ENCODE measurements at regions not wholly inside any gene's neighbourhood (a gene's known extent, or its start where the extent isn't known, plus 50 kb on each side); places are given as distances from the start of the nearest gene placed in this dataset.
"Not testable (repeated sequence)": the region's sequence is repeated elsewhere in the genome, so short reads cannot be mapped to it uniquely, and the experiment has no call there.

- Histone ChIP-seq H3K79me2 (replicated peaks; ENCODE audit: insufficient read depth, low read length) (no peaks in the 10 kb centered on the region), H3F3A (ENCODE audit: insufficient read depth, low read length, poor library complexity, severe bottlenecking) (no peaks in the 10 kb centered on the region), H3K9me2 (ENCODE audit: insufficient read depth, low read length) (no peaks in the 10 kb centered on the region), H3K4me2 (ENCODE audit: low read length) (no peak overlapping the region), H3K27ac (ENCODE audit: low read length) (no peak overlapping the region), H2AFZ (ENCODE audit: low read depth, low read length) (no peak overlapping the region), H3K36me3 (ENCODE audit: insufficient read depth, low read length) (no peaks in the 10 kb centered on the region), H3K9me3 (ENCODE audit: low read length) (peaks cover 8% of the 10 kb centered on the region), H3K4me3 (ENCODE audit: low read length) (no peak overlapping the region), H3K9ac (ENCODE audit: low read length) (no peak overlapping the region), H4K20me1 (ENCODE audit: insufficient read depth) (no peaks in the 10 kb centered on the region), H3K27me3 (ENCODE audit: insufficient read depth, low read depth, low read length) (no peaks in the 10 kb centered on the region)
- no peak for TF ChIP-seq REST (IDR thresholded peaks at IDR 0.05; ENCODE audit: borderline replicate concordance)
- TF ChIP-seq CTCF (IDR thresholded peaks at IDR 0.05; ENCODE audit: poor library complexity, severe bottlenecking) = no peak
- no peak for TF ChIP-seq POLR2AphosphoS5 (IDR thresholded peaks at IDR 0.05)
- TF ChIP-seq EP300 (conservative IDR thresholded peaks at IDR 0.05; ENCODE audit: poor library complexity, severe bottlenecking) = no peak
- TF ChIP-seq SMC3 (conservative IDR thresholded peaks at IDR 0.05; ENCODE audit: poor library complexity) = no peak
- no peak for TF ChIP-seq MXI1 (conservative IDR thresholded peaks at IDR 0.05; ENCODE audit: poor library complexity, severe bottlenecking)
Observed at GRCh38 chr3:6025032-6025431, 835.9 kb upstream of the GRM7 start.

GRCh38 chr3:6030648-6031047 lies 830.3 kb upstream of the GRM7 start:
- H3K9me3 ChIP-seq (ENCODE audit: low read length); H3K27me3 ChIP-seq (ENCODE audit: insufficient read depth, low read depth, low read length): not testable (repeated sequence)

GRCh38 chr3:6035626-6036025 lies 825.3 kb upstream of the GRM7 start:
- TF ChIP-seq SMC3 (conservative IDR thresholded peaks at IDR 0.05; ENCODE audit: poor library complexity) (no peak), POLR2AphosphoS5 (IDR thresholded peaks at IDR 0.05) (no peak), MXI1 (conservative IDR thresholded peaks at IDR 0.05; ENCODE audit: poor library complexity, severe bottlenecking) (no peak), EZH2 (IDR thresholded peaks at IDR 0.05; ENCODE audit: borderline replicate concordance, insufficient read depth, low read length, poor library complexity, severe bottlenecking) (no peak), EP300 (conservative IDR thresholded peaks at IDR 0.05; ENCODE audit: poor library complexity, severe bottlenecking) (no peak), RAD21 (conservative IDR thresholded peaks at IDR 0.05) (no peak), REST (IDR thresholded peaks at IDR 0.05; ENCODE audit: borderline replicate concordance) (no peak), CTCF (IDR thresholded peaks at IDR 0.05; ENCODE audit: poor library complexity, severe bottlenecking) (no peak), TAF1 (IDR thresholded peaks at IDR 0.05; ENCODE audit: low read depth) (no peak)
- H3K9ac ChIP-seq (ENCODE audit: low read length) = no peak overlapping the region

More at GRCh38 chr3:6030648-6031047, 830.3 kb upstream of the GRM7 start:
- not testable (repeated sequence) for H3K36me3 ChIP-seq (ENCODE audit: insufficient read depth, low read length); H3K9ac ChIP-seq (ENCODE audit: low read length); H2AFZ ChIP-seq (ENCODE audit: low read depth, low read length); H4K20me1 ChIP-seq (ENCODE audit: insufficient read depth); H3K79me2 ChIP-seq (replicated peaks; ENCODE audit: insufficient read depth, low read length); H3K4me2 ChIP-seq (ENCODE audit: low read length); H3K9me2 ChIP-seq (ENCODE audit: insufficient read depth, low read length); H3K4me3 ChIP-seq (ENCODE audit: low read length); H3F3A ChIP-seq (ENCODE audit: insufficient read depth, low read length, poor library complexity, severe bottlenecking); H3K27ac ChIP-seq (ENCODE audit: low read length)

More at GRCh38 chr3:6035626-6036025, 825.3 kb upstream of the GRM7 start:
- Histone ChIP-seq H3K4me3 (ENCODE audit: low read length) (no peak overlapping the region), H3K9me2 (ENCODE audit: insufficient read depth, low read length) (no peaks in the 10 kb centered on the region), H3K36me3 (ENCODE audit: insufficient read depth, low read length) (no peaks in the 10 kb centered on the region), H3F3A (ENCODE audit: insufficient read depth, low read length, poor library complexity, severe bottlenecking) (no peaks in the 10 kb centered on the region), H3K79me2 (replicated peaks; ENCODE audit: insufficient read depth, low read length) (no peaks in the 10 kb centered on the region), H4K20me1 (ENCODE audit: insufficient read depth) (no peaks in the 10 kb centered on the region), H3K4me2 (ENCODE audit: low read length) (no peak overlapping the region), H3K9me3 (ENCODE audit: low read length) (peaks cover 6% of the 10 kb centered on the region), H2AFZ (ENCODE audit: low read depth, low read length) (no peak overlapping the region), H3K27me3 (ENCODE audit: insufficient read depth, low read depth, low read length) (no peaks in the 10 kb centered on the region), H3K27ac (ENCODE audit: low read length) (no peak overlapping the region)
